HT1080 (cell line): ENCODE measurements at regions not wholly inside any gene's neighbourhood (a gene's known extent, or its start where the extent isn't known, plus 50 kb on each side); places are given as distances from the start of the nearest gene placed in this dataset. TPM values are rescaled to one million over a fixed set of nuclear protein-coding genes. Genes with fewer than 3 reads are reported as not detected.
A peak's percentile ranks its signal among the peaks of the same experiment; 100 is the strongest.
"Not testable (repeated sequence)": the region's sequence is repeated elsewhere in the genome, so short reads cannot be mapped to it uniquely, and the experiment has no call there.

Source experiments
- DNase-seq: peaks from one replicate; pipeline ENCODE4 v3.0.0-alpha.2; 2015; ENCODE audit warnings: low read depth
- small RNA-seq: library from RNA; depleted of rRNA; stranded (forward); fragments of <200 nt; gene quantifications from one replicate; pipeline ENCODE3, GENCODE V24; 2014

- not testable (repeated sequence) for DNase-seq
Observed at GRCh38 chr22:16090991-16091390, 401.2 kb downstream of the POTEH start.

- not testable (repeated sequence) for DNase-seq
Observed at GRCh38 chr22:16105121-16105520, 415.3 kb downstream of the POTEH start.

DNA sequence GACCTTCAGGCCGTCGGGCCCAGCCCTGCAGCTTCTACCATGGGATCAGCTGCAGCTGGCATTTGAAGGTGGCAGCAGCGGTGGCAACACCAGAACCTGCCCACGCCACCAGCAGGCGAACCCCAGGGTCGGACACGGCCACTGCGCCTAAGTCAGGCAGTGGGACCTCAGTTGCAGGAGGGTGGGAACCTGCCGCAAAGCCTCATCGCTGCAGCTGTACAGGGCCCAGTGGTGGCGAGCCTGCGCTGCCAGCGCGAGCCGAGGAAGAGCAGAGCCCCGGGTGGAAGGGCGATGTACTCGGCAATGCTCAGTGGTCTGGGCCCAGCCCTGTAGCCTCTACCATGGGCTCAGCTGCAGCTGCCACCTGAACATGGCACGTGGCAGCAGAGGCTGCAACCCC is 441.6 kb downstream of the POTEH start:
- DNase-seq: not testable (repeated sequence)

DNA sequence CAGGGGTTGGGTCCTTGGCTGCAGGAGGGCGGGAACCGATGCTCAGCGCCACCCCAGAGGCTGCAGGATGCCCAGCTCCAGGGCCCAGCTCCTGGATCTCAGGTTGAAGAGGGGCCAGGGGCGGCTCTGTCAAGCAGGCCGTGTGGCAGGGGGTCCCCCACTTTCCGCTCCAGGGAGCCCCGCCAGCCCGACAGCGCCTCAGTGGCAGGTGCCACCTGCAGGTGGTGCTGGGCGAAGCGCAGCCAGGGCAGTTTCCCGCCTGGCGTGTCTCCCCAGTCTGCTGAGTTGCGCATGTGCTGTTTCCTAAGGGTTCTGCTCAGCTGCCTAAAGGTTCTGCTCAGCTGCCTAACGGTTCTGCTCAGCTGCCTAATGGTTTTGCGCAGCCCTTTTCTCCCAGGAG is 442.1 kb downstream of the POTEH start:
- DNase-seq: no peak

DNA sequence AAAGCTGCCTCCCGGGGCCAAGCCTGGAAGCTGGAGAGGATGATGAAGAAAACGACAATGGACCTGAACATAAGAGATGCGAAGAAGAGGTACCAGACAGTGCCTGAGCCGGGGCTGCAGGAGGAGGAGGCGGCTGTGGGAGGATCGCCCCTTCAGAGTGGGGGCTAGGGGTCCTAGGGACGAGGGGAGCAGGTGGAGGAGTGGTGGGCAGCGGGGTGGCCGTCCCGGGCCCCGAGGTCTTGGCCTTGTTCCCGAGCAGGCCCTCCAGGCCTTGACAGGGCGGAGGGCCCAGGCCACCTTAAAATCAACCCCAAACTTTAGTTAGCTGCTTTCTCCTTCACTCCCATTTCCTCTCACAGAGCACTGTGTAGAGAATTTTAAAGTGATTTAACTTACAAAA is 442.8 kb downstream of the POTEH start:
- DNase-seq: not testable (repeated sequence)

- not testable (repeated sequence) for DNase-seq
Observed at GRCh38 chr22:16146101-16146500, 446.5 kb downstream of the CCT8L2 start.

- peak; percentile 15 for DNase-seq
Observed at GRCh38 chr22:16146916-16147315, 445.7 kb downstream of the CCT8L2 start.

GRCh38 chr22:16177287-16177686 is 415.3 kb downstream of the CCT8L2 start:
- not testable (repeated sequence) for DNase-seq

DNA sequence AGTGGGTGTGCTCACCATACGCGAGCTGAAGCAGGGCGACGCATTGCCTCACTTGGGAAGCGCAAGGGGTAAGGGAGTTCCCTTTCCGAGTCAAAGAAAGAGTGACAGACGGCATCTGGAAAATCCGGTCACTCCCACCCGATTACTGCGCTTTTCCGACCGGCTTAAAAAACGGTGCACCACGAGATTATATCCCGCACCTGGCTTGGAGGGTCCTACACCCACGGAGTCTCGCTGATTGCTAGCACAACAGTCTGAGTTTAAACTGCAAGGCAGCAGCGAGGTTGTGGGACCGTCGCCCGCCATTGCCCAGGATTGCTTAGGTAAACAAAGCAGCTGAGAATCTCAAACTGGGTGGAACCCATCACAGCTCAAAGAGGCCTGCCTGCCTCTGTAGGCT is 408.7 kb downstream of the CCT8L2 start:
- DNase-seq: not testable (repeated sequence)

Small RNAs in the stretch of these regions (small RNA-seq; reads per million reads assigned to genes)
- not detected for gene RF00026
